ENCODE measurements at regions not wholly inside any gene's neighbourhood (a gene's known extent, or its start where the extent isn't known, plus 50 kb on each side); places are given as distances from the start of the nearest gene placed in this dataset.
A peak's percentile ranks its signal among the peaks of the same experiment; 100 is the strongest.

DNA sequence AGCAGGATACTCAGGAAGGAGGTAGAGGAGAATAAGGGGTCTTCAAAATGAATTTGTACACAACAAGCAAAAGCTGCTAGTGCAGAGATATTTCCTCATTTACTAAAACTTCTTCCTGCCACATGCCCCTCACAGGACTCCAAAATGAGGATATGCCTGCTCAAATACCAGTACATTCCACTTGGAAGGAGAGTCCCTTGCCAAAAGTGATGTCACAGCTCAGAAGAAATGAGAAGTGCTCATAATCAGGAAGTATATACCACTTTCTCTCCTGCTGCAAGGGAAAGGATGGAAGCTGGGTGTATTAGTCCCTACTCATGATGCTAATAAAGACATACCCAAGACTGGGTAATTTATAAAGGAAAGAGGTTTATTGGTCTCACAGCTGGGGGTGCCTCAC lies 87.7 kb upstream of the FSHR start:
- Histone ChIP-seq H3K14ac (ENCODE audit: low read length in 2 of 2) (no peak overlapping the region), H3K4me3 (ENCODE audit: insufficient read depth in 1 of 2, low read depth in 1 of 2, low read length in 2 of 2) (no peak overlapping the region), H3K9me3 (ENCODE audit: control insufficient read depth, low read length) (no peaks in the 10 kb centered on the region), H3K18ac (ENCODE audit: low read depth in 1 of 2, low read length in 2 of 2) (no peak overlapping the region), H3K79me1 (replicated peaks; ENCODE audit: low read length, poor library complexity, severe bottlenecking) (no peaks in the 10 kb centered on the region), H3K4me1 (ENCODE audit: control insufficient read depth, insufficient read depth, low read depth, low read length) (peaks cover 3% of the 10 kb centered on the region), H4K91ac (ENCODE audit: low read length) (no peak overlapping the region), H2AK5ac (ENCODE audit: low read length, severe bottlenecking) (no peak overlapping the region), H3K4ac (ENCODE audit: low read depth in 1 of 2, low read length in 2 of 2) (no peak overlapping the region), H3K36me3 (ENCODE audit: control insufficient read depth in 1 of 2, insufficient read depth in 2 of 2, low read depth in 1 of 2, low read length in 2 of 2) (no peaks in the 10 kb centered on the region), H3K27ac (ENCODE audit: low read length, poor library complexity, severe bottlenecking) (no peak overlapping the region), H2BK120ac (ENCODE audit: low read depth, low read length) (no peak overlapping the region), H2AFZ (ENCODE audit: low read depth, low read length) (no peak overlapping the region), H3K23ac (ENCODE audit: low read length in 2 of 2) (no peak overlapping the region), H3K4me2 (ENCODE audit: low read length, poor library complexity, severe bottlenecking) (no peak overlapping the region), H2BK5ac (ENCODE audit: low read depth, low read length, poor library complexity, severe bottlenecking) (no peak overlapping the region), H3K9ac (ENCODE audit: low read length) (no peak overlapping the region), H2BK12ac (ENCODE audit: low read length in 2 of 2) (no peak overlapping the region), H2BK15ac (ENCODE audit: low read depth, poor library complexity, severe bottlenecking) (no peak overlapping the region), H4K8ac (ENCODE audit: low read length) (no peak overlapping the region), H3K27me3 (ENCODE audit: control insufficient read depth in 1 of 2, insufficient read depth in 1 of 2, low read length in 2 of 2) (no peaks in the 10 kb centered on the region)
- DNase-seq: peak; percentile 40

DNA sequence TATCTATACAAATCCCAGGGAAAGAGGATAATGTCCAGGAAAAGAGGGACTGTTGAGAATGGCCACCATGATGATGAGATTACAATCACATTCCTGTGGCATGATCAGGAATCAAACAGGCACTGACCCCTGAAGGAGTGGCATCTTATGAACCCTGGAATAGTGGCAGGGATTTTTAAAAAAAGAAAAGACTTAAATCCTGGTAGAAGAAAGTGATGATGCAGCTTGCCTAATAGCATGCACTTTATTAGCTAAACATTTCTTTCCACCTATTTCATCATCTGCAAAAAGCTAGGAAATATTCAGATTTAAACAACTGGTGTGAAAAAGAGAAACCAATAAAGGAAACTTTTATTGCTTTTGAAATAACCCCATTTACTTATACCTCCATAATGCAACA lies 87.2 kb upstream of the FSHR start:
- Histone ChIP-seq H3K36me3 (ENCODE audit: control insufficient read depth in 1 of 2, insufficient read depth in 2 of 2, low read depth in 1 of 2, low read length in 2 of 2) (no peaks in the 10 kb centered on the region), H2BK15ac (ENCODE audit: low read depth, poor library complexity, severe bottlenecking) (no peak overlapping the region), H3K4me1 (ENCODE audit: control insufficient read depth, insufficient read depth, low read depth, low read length) (peaks cover 3% of the 10 kb centered on the region), H3K14ac (ENCODE audit: low read length in 2 of 2) (no peak overlapping the region), H2BK12ac (ENCODE audit: low read length in 2 of 2) (no peak overlapping the region), H3K18ac (ENCODE audit: low read depth in 1 of 2, low read length in 2 of 2) (no peak overlapping the region), H2BK120ac (ENCODE audit: low read depth, low read length) (no peak overlapping the region), H3K4ac (ENCODE audit: low read depth in 1 of 2, low read length in 2 of 2) (no peak overlapping the region), H2AFZ (ENCODE audit: low read depth, low read length) (no peak overlapping the region), H3K79me1 (replicated peaks; ENCODE audit: low read length, poor library complexity, severe bottlenecking) (no peaks in the 10 kb centered on the region), H3K9me3 (ENCODE audit: control insufficient read depth, low read length) (no peaks in the 10 kb centered on the region), H2AK5ac (ENCODE audit: low read length, severe bottlenecking) (no peak overlapping the region), H3K27ac (ENCODE audit: low read length, poor library complexity, severe bottlenecking) (no peak overlapping the region), H2BK5ac (ENCODE audit: low read depth, low read length, poor library complexity, severe bottlenecking) (no peak overlapping the region), H4K8ac (ENCODE audit: low read length) (no peak overlapping the region), H3K9ac (ENCODE audit: low read length) (no peak overlapping the region), H4K91ac (ENCODE audit: low read length) (no peak overlapping the region), H3K27me3 (ENCODE audit: control insufficient read depth in 1 of 2, insufficient read depth in 1 of 2, low read length in 2 of 2) (no peaks in the 10 kb centered on the region), H3K4me3 (ENCODE audit: insufficient read depth in 1 of 2, low read depth in 1 of 2, low read length in 2 of 2) (no peak overlapping the region), H3K4me2 (ENCODE audit: low read length, poor library complexity, severe bottlenecking) (no peak overlapping the region), H3K23ac (ENCODE audit: low read length in 2 of 2) (no peak overlapping the region)
- DNase-seq: peak; percentile 58

DNA sequence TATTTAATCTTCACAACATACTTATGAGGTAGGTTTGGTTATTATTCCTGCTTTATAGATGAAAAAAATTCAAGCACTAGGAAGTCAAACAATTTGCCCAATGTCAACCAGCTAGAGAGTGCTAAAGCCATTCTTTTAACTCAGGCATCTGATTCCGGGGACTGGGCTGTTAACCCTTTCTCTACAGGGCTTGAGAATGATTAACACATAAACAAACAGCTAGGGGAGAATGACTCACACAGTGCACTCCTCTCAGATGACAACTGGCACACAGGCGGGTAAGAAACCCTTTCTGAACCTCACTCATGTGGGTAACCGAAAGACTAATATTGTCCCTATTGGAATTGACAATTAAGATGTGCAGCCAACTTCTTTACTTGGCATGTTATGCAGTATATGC lies 86.3 kb upstream of the FSHR start:
- no peak overlapping the region for H3K4me2 ChIP-seq (ENCODE audit: low read length, poor library complexity, severe bottlenecking)
- H3K27me3 ChIP-seq (ENCODE audit: control insufficient read depth in 1 of 2, insufficient read depth in 1 of 2, low read length in 2 of 2): no peaks in the 10 kb centered on the region
- H3K9ac ChIP-seq (ENCODE audit: low read length): no peak overlapping the region
- H3K9me3 ChIP-seq (ENCODE audit: control insufficient read depth, low read length): no peaks in the 10 kb centered on the region
- peak overlapping the region; percentile 37 for H3K27ac ChIP-seq (ENCODE audit: low read length, poor library complexity, severe bottlenecking)
- no peak overlapping the region for H4K8ac ChIP-seq (ENCODE audit: low read length)
- no peak overlapping the region for H3K23ac ChIP-seq (ENCODE audit: low read length in 2 of 2)
- H3K4me1 ChIP-seq (ENCODE audit: control insufficient read depth, insufficient read depth, low read depth, low read length): peaks cover 3% of the 10 kb centered on the region
- H3K18ac ChIP-seq (ENCODE audit: low read depth in 1 of 2, low read length in 2 of 2): no peak overlapping the region
- peak overlapping the region in 1 of 2 experiments; percentile 9 for H2BK12ac ChIP-seq (ENCODE audit: low read length in 2 of 2)
- H3K4me3 ChIP-seq (ENCODE audit: insufficient read depth in 1 of 2, low read depth in 1 of 2, low read length in 2 of 2): no peak overlapping the region
- no peak overlapping the region for H3K4ac ChIP-seq (ENCODE audit: low read depth in 1 of 2, low read length in 2 of 2)
- H3K79me1 ChIP-seq (replicated peaks; ENCODE audit: low read length, poor library complexity, severe bottlenecking): no peaks in the 10 kb centered on the region
- peak; percentile 67 for DNase-seq
- H2AK5ac ChIP-seq (ENCODE audit: low read length, severe bottlenecking): no peak overlapping the region
- H4K91ac ChIP-seq (ENCODE audit: low read length): no peak overlapping the region
- H2BK15ac ChIP-seq (ENCODE audit: low read depth, poor library complexity, severe bottlenecking): no peak overlapping the region
- H2BK120ac ChIP-seq (ENCODE audit: low read depth, low read length): no peak overlapping the region
- no peak overlapping the region for H2BK5ac ChIP-seq (ENCODE audit: low read depth, low read length, poor library complexity, severe bottlenecking)
- no peak overlapping the region for H3K14ac ChIP-seq (ENCODE audit: low read length in 2 of 2)
- WGBS: 41% methylated on average over 3 of the region's 3 CpGs
- no peak overlapping the region for H2AFZ ChIP-seq (ENCODE audit: low read depth, low read length)
- H3K36me3 ChIP-seq (ENCODE audit: control insufficient read depth in 1 of 2, insufficient read depth in 2 of 2, low read depth in 1 of 2, low read length in 2 of 2): no peaks in the 10 kb centered on the region

DNA sequence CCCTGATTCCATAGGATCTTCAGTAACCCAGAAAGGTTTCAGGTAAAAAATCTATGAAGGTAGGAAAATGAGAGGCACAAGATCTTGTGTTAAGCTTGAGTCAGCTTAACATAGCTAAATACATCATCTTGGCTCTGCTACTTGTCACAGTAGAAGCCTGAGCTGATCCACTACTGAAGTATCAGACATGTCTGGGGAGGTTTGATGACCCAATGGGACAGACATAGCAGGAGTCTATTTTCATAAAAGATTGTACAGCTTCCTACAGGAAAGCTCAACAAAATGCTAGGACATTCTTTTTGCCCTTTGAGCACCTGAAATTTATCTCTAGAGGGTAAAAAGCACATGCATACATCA lies 84.3 kb upstream of the FSHR start:
- no peak overlapping the region for H3K9ac ChIP-seq (ENCODE audit: low read length)
- no peak overlapping the region for H2BK5ac ChIP-seq (ENCODE audit: low read depth, low read length, poor library complexity, severe bottlenecking)

More for the DNA sequence above, 84.3 kb upstream of the FSHR start:
- no peaks in the 10 kb centered on the region for H3K9me3 ChIP-seq (ENCODE audit: control insufficient read depth, low read length)
- no peaks in the 10 kb centered on the region for H3K79me1 ChIP-seq (replicated peaks; ENCODE audit: low read length, poor library complexity, severe bottlenecking)
- H3K4me2 ChIP-seq (ENCODE audit: low read length, poor library complexity, severe bottlenecking): no peak overlapping the region
- H2AK5ac ChIP-seq (ENCODE audit: low read length, severe bottlenecking): no peak overlapping the region
- H2BK12ac ChIP-seq (ENCODE audit: low read length in 2 of 2): no peak overlapping the region
- H3K4me1 ChIP-seq (ENCODE audit: control insufficient read depth, insufficient read depth, low read depth, low read length): peaks cover 3% of the 10 kb centered on the region
- H3K27me3 ChIP-seq (ENCODE audit: control insufficient read depth in 1 of 2, insufficient read depth in 1 of 2, low read length in 2 of 2): no peaks in the 10 kb centered on the region
- H2BK120ac ChIP-seq (ENCODE audit: low read depth, low read length): no peak overlapping the region
- H3K27ac ChIP-seq (ENCODE audit: low read length, poor library complexity, severe bottlenecking): no peak overlapping the region
- no peak overlapping the region for H3K4me3 ChIP-seq (ENCODE audit: insufficient read depth in 1 of 2, low read depth in 1 of 2, low read length in 2 of 2)
- H3K23ac ChIP-seq (ENCODE audit: low read length in 2 of 2): no peak overlapping the region
- no peaks in the 10 kb centered on the region for H3K36me3 ChIP-seq (ENCODE audit: control insufficient read depth in 1 of 2, insufficient read depth in 2 of 2, low read depth in 1 of 2, low read length in 2 of 2)
- H4K8ac ChIP-seq (ENCODE audit: low read length): no peak overlapping the region
- no peak overlapping the region for H3K18ac ChIP-seq (ENCODE audit: low read depth in 1 of 2, low read length in 2 of 2)
- H2AFZ ChIP-seq (ENCODE audit: low read depth, low read length): no peak overlapping the region
- H3K14ac ChIP-seq (ENCODE audit: low read length in 2 of 2): no peak overlapping the region
- no peak overlapping the region for H2BK15ac ChIP-seq (ENCODE audit: low read depth, poor library complexity, severe bottlenecking)
- no peak for DNase-seq
- no peak overlapping the region for H4K91ac ChIP-seq (ENCODE audit: low read length)
- H3K4ac ChIP-seq (ENCODE audit: low read depth in 1 of 2, low read length in 2 of 2): no peak overlapping the region

Data from mesenchymal stem cell (in vitro differentiated cells and primary cell).